Loucy (cell line): ENCODE measurements at regions not wholly inside any gene's neighbourhood (a gene's known extent, or its start where the extent isn't known, plus 50 kb on each side); places are given as distances from the start of the nearest gene placed in this dataset.

Experiments used
- H2AFZ ChIP-seq: fragments of 200-600 bp; sonication (generic); 2 replicates; pipeline ENCODE4 v1.6.0; 2016; ENCODE audit warnings: antibody characterized with exemption, mild to moderate bottlenecking, low read length, moderate library complexity
- H3F3A ChIP-seq: fragments of 200-600 bp; 2 replicates; pipeline ENCODE4 v1.6.0; 2016; ENCODE audit warnings: antibody characterized with exemption, low read depth, mild to moderate bottlenecking
- H3K27me3 ChIP-seq: fragments of 200-600 bp; sonication (generic); 2 replicates; pipeline ENCODE4 v1.6.1; 2014; ENCODE audit warnings: low read length, mild to moderate bottlenecking; ENCODE audit not compliant: insufficient read depth, poor library complexity, severe bottlenecking
- H3K36me3 ChIP-seq: fragments of 200-600 bp; sonication (generic); 2 replicates; pipeline ENCODE4 v1.6.1; 2016; ENCODE audit warnings: low read length; ENCODE audit not compliant: insufficient read depth
- H3K4me1 ChIP-seq: fragments of 200-600 bp; sonication (generic); 2 replicates; pipeline ENCODE4 v1.5.1; 2014; ENCODE audit warnings: low read length, mild to moderate bottlenecking; ENCODE audit not compliant: insufficient read depth, poor library complexity, severe bottlenecking
- H3K4me2 ChIP-seq: fragments of 200-600 bp; sonication (generic); 2 replicates; pipeline ENCODE4 v1.6.0; 2014; ENCODE audit warnings: antibody characterized with exemption, low read length, low read depth, mild to moderate bottlenecking; ENCODE audit not compliant: poor library complexity, severe bottlenecking
- H3K4me3 ChIP-seq: fragments of 200-600 bp; sonication (generic); 2 replicates; pipeline ENCODE4 v1.5.1; 2014; ENCODE audit warnings: low read length, mild to moderate bottlenecking, mixed read lengths; ENCODE audit not compliant: poor library complexity, severe bottlenecking
- H3K79me2 ChIP-seq: fragments of 200-600 bp; sonication (generic); 2 replicates; pipeline ENCODE4 v1.6.1; 2014; ENCODE audit warnings: low read length; ENCODE audit not compliant: insufficient read depth
- H3K9ac ChIP-seq: fragments of 200-600 bp; sonication (generic); 2 replicates; pipeline ENCODE4 v1.6.0; 2014; ENCODE audit warnings: mild to moderate bottlenecking, low read depth, low read length, moderate library complexity; ENCODE audit not compliant: poor library complexity, severe bottlenecking
- H3K9me2 ChIP-seq: fragments of 200-600 bp; sonication (generic); replicated peaks from 2 replicates; pipeline ENCODE4 v1.6.1; 2016; ENCODE audit warnings: low read depth, low read length, mixed read lengths
- H3K9me3 ChIP-seq: fragments of 200-600 bp; sonication (generic); 2 replicates; pipeline ENCODE4 v1.6.1; 2014; ENCODE audit warnings: mild to moderate bottlenecking, antibody characterized with exemption, low read length, low read depth; ENCODE audit not compliant: insufficient read depth
- H4K20me1 ChIP-seq: fragments of 200-600 bp; sonication (generic); 2 replicates; pipeline ENCODE4 v1.6.0; 2014; ENCODE audit warnings: antibody characterized with exemption, low read length, mild to moderate bottlenecking; ENCODE audit not compliant: insufficient read depth, poor library complexity, severe bottlenecking
- CTCF ChIP-seq: fragments of 200-600 bp; sonication (generic); conservative IDR thresholded peaks from 2 replicates; pipeline ENCODE4 v1.5.1; 2014; ENCODE audit warnings: mild to moderate bottlenecking, antibody characterized with exemption, low read length
- EZH2phosphoT487 ChIP-seq: fragments of 200-600 bp; IDR thresholded peaks from 2 replicates; pipeline ENCODE4 v1.6.1; 2018; ENCODE audit warnings: antibody characterized with exemption, mild to moderate bottlenecking, moderate library complexity, borderline replicate concordance

- no peak overlapping the region for H3K4me3 ChIP-seq
- H3K4me2 ChIP-seq: no peak overlapping the region
- TF ChIP-seq CTCF: no peak
- no peak overlapping the region for H3K9ac ChIP-seq
- H3K36me3 ChIP-seq: no peaks in the 10 kb centered on the region
- H3K4me1 ChIP-seq: no peaks in the 10 kb centered on the region
- no peaks in the 10 kb centered on the region for H3K9me3 ChIP-seq
- H3F3A ChIP-seq: no peaks in the 10 kb centered on the region
- no peaks in the 10 kb centered on the region for H3K27me3 ChIP-seq
- H3K9me2 ChIP-seq: no peaks in the 10 kb centered on the region
- no peak overlapping the region for H2AFZ ChIP-seq
- H3K79me2 ChIP-seq: no peaks in the 10 kb centered on the region
- no peaks in the 10 kb centered on the region for H4K20me1 ChIP-seq
Measured at GRCh38 chr14:85471156-85471555, 58.8 kb upstream of the FLRT2 start.

DNA sequence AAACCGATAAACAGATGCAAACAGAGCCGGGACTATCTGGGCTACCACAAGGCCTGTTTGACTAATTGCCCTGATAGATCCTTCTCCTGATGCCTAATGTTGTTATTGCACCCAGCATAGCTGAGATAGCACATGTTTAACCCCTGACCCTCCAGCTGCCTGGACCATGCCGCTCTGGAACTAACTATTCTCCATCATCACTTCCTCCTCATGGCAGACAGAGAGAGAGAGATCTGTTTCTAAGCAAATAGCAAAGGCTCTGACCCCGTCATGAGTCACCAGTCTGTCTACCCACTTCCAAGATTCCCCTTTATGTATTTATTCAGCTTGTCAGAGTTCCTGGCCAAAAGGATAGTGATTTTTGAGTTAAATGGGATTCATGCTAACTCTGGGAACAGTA is 58.2 kb upstream of the FLRT2 start:
- Histone ChIP-seq H3K9me3 (no peaks in the 10 kb centered on the region), H3K4me2 (no peak overlapping the region), H3K79me2 (no peaks in the 10 kb centered on the region), H3K9me2 (no peaks in the 10 kb centered on the region), H3K4me3 (no peak overlapping the region), H3K9ac (no peak overlapping the region), H2AFZ (no peak overlapping the region), H3K27me3 (no peaks in the 10 kb centered on the region), H3K36me3 (no peaks in the 10 kb centered on the region), H4K20me1 (no peaks in the 10 kb centered on the region), H3F3A (no peaks in the 10 kb centered on the region), H3K4me1 (no peaks in the 10 kb centered on the region)
- TF ChIP-seq EZH2phosphoT487 (no peak), CTCF (no peak)

- no peak overlapping the region for H2AFZ ChIP-seq
- H3K4me3 ChIP-seq: no peak overlapping the region
- no peaks in the 10 kb centered on the region for H4K20me1 ChIP-seq
- H3K4me1 ChIP-seq: no peaks in the 10 kb centered on the region
- no peaks in the 10 kb centered on the region for H3K27me3 ChIP-seq
- no peak overlapping the region for H3K9ac ChIP-seq
- no peak overlapping the region for H3K4me2 ChIP-seq
- TF ChIP-seq EZH2phosphoT487 (no peak), CTCF (no peak)
- no peaks in the 10 kb centered on the region for H3F3A ChIP-seq
- no peaks in the 10 kb centered on the region for H3K9me2 ChIP-seq
- no peaks in the 10 kb centered on the region for H3K9me3 ChIP-seq
- H3K79me2 ChIP-seq: no peaks in the 10 kb centered on the region
- no peaks in the 10 kb centered on the region for H3K36me3 ChIP-seq
Measured at GRCh38 chr14:85474431-85474830, 55.5 kb upstream of the FLRT2 start.
